Right lobe of liver (tissue), 6 donors: ENCODE measurements at regions not wholly inside any gene's neighbourhood (a gene's known extent, or its start where the extent isn't known, plus 50 kb on each side); places are given as distances from the start of the nearest gene placed in this dataset.

Experiments used
- ATAC-seq, 4 donors: fragments of 200-7000 bp; cut with Tn5 transposase; one replicate each; pipeline ENCODE4 v1.9.1; 2020; ENCODE audit warnings: mild to moderate bottlenecking in 4 of 4, moderate library complexity in 4 of 4
- DNase-seq, 3 donors: peaks; one replicate each; pipeline ENCODE4 v3.0.0-alpha.2; 2020
- H3K27ac ChIP-seq, 3 donors: fragments of 200-600 bp; one replicate each; pipeline ENCODE4 v1.8.0; 2022
- H3K27me3 ChIP-seq, 2 donors: fragments of 200-600 bp; one replicate each; pipeline ENCODE4 v1.8.0; 2022
- H3K36me3 ChIP-seq, 4 donors: fragments of 200-600 bp; sonication (generic) in 1 of 4; one replicate each; pipeline versions ENCODE4 v1.5.1 to v1.8.0; 2017 to 2022; ENCODE audit warnings: control low read depth in 1 of 4
- H3K4me1 ChIP-seq, 4 donors: fragments of 200-600 bp; sonication (generic) in 1 of 4; one replicate each; pipeline versions ENCODE4 v1.5.1 to v1.8.0; 2017 to 2022; ENCODE audit warnings: control low read depth in 1 of 4
- H3K4me3 ChIP-seq, 3 donors: fragments of 200-600 bp; one replicate each; pipeline ENCODE4 v1.8.0; 2022
- H3K9me3 ChIP-seq, 4 donors: fragments of 200-600 bp; sonication (generic) in 1 of 4; one replicate each; pipeline versions ENCODE4 v1.5.1 to v1.8.0; 2017 to 2022; ENCODE audit warnings: control low read depth in 1 of 4
- POLR2A ChIP-seq: fragments of 450-650 bp; IDR thresholded peaks from one replicate; pipeline ENCODE4 v1.6.1; 2017; ENCODE audit warnings: antibody characterized with exemption, mild to moderate bottlenecking
- WGBS: methylation state at CpG from one replicate; pipeline ENCODE4 v1.1.6; 2018; ENCODE audit warnings: low coverage, low lambda C conversion rate; ENCODE audit not compliant: insufficient coverage; ENCODE audit errors: missing lambda C conversion rate; 5-methylcytosine and 5-hydroxymethylcytosine counted together
- intact Hi-C, 2 donors: fragments of 100-400 bp; cut with DNase I; formaldehyde crosslinking; loops; one replicate each; pipeline versions ENCODE4 v1.11.2 to v1.14.1; 2022
- TF ChIP-seq, protein P1 (sequence below), 4 donors: fragments of 200-600 bp in 3 of 4; fragments of 450-650 bp in 1 of 4; IDR thresholded peaks; one replicate each; pipeline versions ENCODE4 v1.5.1 to v1.8.0; 2016 to 2022; ENCODE audit warnings: antibody characterized with exemption in 4 of 4, mild to moderate bottlenecking in 2 of 4
- donor health status: DM: no; HTN: yes; CAD: no.
- donor health status: DM: no; HTN: no; CAD: no.
- donor health status: DM: no; HTN: no; CAD: no.
- donor health status: DM: no; HTN: yes; CAD: no.
- donor health status: DM: no; HTN: yes; CAD: no.

DNA sequence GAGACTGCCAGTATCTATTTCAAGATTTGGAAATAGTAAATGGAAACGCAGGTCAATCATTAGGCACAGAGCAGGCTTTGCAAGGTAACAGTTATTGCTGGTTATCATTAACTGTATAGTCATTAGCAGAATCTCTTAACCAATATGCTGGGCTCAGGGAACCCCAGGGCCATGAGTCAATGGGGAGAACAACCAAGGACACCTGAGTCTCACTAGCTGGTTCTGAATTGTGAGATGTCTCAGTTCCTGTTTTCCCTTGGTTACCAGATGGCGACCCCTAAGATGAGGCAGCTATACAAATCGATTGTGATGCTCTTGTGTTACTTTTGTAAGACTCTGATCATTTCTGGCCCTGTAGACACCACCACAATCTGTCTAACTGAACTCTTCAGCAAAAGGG lies 385.3 kb downstream of the HAPSTR1 start:
- H3K27me3 ChIP-seq = no peaks in the 10 kb centered on the region
- intact Hi-C loops = no loop called here
- no peak for DNase-seq
- H3K4me1 ChIP-seq = no peaks in the 10 kb centered on the region
- TF ChIP-seq, protein P1, sequence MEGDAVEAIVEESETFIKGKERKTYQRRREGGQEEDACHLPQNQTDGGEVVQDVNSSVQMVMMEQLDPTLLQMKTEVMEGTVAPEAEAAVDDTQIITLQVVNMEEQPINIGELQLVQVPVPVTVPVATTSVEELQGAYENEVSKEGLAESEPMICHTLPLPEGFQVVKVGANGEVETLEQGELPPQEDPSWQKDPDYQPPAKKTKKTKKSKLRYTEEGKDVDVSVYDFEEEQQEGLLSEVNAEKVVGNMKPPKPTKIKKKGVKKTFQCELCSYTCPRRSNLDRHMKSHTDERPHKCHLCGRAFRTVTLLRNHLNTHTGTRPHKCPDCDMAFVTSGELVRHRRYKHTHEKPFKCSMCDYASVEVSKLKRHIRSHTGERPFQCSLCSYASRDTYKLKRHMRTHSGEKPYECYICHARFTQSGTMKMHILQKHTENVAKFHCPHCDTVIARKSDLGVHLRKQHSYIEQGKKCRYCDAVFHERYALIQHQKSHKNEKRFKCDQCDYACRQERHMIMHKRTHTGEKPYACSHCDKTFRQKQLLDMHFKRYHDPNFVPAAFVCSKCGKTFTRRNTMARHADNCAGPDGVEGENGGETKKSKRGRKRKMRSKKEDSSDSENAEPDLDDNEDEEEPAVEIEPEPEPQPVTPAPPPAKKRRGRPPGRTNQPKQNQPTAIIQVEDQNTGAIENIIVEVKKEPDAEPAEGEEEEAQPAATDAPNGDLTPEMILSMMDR (IDR thresholded peaks at IDR 0.05) = no peak
- TF ChIP-seq POLR2A = no peak
- no peaks in the 10 kb centered on the region for H3K36me3 ChIP-seq
- ATAC-seq = no peak
- WGBS = 75% methylated on average over 3 of the region's 3 CpGs
- no peak overlapping the region for H3K27ac ChIP-seq
- H3K4me3 ChIP-seq = no peak overlapping the region
- no peaks in the 10 kb centered on the region for H3K9me3 ChIP-seq

DNA sequence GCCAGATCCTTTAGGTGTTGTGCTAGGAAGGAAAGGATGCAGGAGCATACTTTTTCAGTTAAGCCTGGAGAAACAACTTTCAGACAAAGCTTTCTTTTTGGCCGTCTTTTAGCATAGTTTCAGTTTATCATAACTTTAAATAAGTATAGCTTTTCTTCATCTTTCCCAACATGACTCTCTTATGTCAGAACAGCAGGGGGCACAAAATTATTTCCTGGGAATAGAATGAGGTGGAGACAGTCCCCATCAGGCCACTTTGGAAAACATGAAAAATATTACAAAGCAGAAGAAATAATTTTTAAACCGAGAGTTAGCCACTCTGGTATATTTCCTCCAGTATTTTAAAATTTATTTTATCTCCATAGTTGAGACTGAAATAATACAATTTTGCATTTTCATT lies 387.6 kb downstream of the HAPSTR1 start:
- intact Hi-C loops = no loop called here
- H3K4me1 ChIP-seq = no peaks in the 10 kb centered on the region
- no peaks in the 10 kb centered on the region for H3K9me3 ChIP-seq
- no peak overlapping the region for H3K27ac ChIP-seq
- DNase-seq (no peak), ATAC-seq (peak in 3 of 4 donors; percentile 35 to 79 (median 51))
- no peak overlapping the region for H3K4me3 ChIP-seq
- no peaks in the 10 kb centered on the region for H3K36me3 ChIP-seq
- H3K27me3 ChIP-seq = no peaks in the 10 kb centered on the region
- WGBS = 47% methylated on average over 2 of the region's 2 CpGs
- TF ChIP-seq, protein P1 (IDR thresholded peaks at IDR 0.05) = peak; percentile 36 to 49 (median 38)
- no peak for TF ChIP-seq POLR2A

DNA sequence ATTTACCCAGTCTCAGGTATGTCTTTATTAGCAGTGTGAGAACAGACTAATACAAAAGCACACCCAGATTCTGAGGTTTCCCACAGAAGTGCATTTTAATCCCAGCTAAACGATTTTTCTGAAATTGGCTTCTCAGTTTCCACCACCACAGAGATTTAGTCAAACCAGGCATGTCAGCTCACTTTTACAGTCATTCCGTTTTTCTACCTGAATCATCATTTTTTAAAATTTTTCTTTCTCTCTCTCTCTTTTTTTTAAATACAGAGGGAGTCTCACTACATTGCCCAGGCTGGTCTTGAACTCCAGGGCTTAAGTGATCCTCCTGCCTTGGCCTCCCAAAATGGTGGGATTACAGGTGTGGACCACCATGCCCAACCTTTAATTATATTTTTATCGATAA lies 389.1 kb downstream of the HAPSTR1 start:
- intact Hi-C loops = no loop called here
- no peak for TF ChIP-seq POLR2A
- TF ChIP-seq, protein P1 (IDR thresholded peaks at IDR 0.05) = no peak
- Histone ChIP-seq H3K27me3 (no peaks in the 10 kb centered on the region), H3K4me3 (no peak overlapping the region), H3K27ac (no peak overlapping the region), H3K4me1 (no peaks in the 10 kb centered on the region), H3K36me3 (no peaks in the 10 kb centered on the region), H3K9me3 (no peaks in the 10 kb centered on the region)
- DNase-seq (no peak), ATAC-seq (no peak)
- 69% methylated on average over 3 of the region's 3 CpGs for WGBS

DNA sequence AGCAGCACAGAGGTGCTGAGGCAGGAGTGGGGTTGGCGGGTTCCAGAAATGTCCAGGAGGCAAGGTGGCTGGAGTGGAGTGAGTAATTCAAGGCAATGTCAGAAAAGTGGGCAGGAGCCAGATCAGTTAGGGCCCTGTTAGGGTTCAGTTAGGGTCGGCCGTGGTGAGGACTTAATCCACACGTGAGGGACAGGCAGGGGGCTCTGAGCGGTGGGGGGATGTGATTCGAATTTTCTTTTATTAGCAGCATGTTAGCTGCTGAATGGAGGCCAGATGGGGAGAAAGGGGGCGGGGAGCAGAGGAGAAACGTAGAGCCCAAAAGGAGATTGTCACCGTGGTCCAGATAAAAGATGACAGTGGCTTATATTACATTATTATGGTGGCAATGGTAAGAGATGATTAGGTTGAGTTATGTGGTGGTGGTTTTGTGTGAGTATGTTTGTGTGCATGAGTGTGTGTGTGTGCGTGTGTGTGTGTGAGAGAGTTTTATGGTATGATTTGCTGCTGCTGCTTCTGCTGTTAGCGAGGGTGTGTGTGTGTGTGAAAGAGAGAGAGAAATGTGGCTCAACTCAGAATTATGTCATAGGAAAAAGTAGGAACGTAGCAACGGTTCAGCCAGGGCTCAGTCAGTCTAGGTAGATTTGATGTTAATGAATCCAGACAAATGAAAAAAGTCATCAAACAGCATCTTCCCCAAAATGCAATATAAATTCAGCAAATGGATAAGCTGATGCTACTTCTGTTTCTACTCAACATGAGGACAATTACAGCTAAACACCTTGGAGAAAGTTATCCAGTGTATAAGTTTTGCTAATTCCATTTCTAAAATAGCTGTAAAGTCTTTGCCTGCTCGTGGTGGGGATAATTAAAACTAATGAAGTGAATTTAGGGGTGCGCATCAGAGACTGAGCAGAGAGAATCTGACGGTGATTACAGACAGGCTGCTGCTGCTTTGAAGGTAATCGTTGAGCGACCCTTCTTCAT lies 390.6 kb downstream of the HAPSTR1 start:
- ATAC-seq = no peak
- Histone ChIP-seq H3K9me3 (no peaks in the 10 kb centered on the region), H3K36me3 (no peaks in the 10 kb centered on the region), H3K27ac (no peak overlapping the region), H3K4me1 (no peaks in the 10 kb centered on the region), H3K27me3 (no peaks in the 10 kb centered on the region), H3K4me3 (no peak overlapping the region)
- 69% methylated on average over 14 of the region's 18 CpGs for WGBS
- intact Hi-C loops = no loop called here
- TF ChIP-seq, protein P1 (IDR thresholded peaks at IDR 0.05) = no peak
- no peak for TF ChIP-seq POLR2A
- no peak for DNase-seq
